ENCODE measurements at regions not wholly inside any gene's neighbourhood (a gene's known extent, or its start where the extent isn't known, plus 50 kb on each side); places are given as distances from the start of the nearest gene placed in this dataset.
"Not testable (repeated sequence)": the region's sequence is repeated elsewhere in the genome, so short reads cannot be mapped to it uniquely, and the experiment has no call there.

DNA sequence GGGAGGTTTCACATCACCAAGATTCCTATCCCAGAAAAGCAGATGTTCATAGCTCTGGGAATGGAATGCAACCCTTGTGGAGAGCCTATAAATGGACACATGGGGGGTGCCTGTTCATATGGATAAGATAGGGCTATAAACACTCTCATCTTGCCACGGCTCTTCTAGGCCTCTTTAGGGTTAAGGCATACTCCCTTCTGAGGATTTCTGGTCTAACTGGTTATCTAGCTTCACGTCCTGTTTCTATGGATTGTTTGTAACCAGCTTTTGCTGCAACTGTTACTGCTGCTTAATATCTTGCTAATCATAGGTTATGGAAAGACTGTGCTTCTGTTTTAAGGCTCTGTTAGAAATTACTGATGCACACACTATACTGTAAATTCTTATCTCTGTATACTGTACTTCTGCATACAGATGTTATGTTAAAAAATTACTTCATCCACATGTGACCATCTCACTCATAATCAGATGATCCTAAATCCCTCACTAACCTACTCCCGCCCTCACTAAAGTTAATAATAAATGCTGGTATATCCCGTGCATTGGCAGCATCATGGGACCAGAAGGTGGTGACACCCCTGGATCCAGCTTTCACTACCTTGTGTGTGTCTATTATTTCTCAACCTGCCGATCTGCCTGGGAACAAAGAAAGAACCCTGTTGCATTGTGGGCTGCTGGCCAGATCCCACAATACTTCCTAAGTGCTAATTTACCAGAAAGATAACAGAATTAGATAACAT lies 68.7 kb downstream of the PRKAB2 start:
- H3K4me3 ChIP-seq (ENCODE audit: low read depth, low read length); DNase-seq (ENCODE audit: low read depth): not testable (repeated sequence)

DNA sequence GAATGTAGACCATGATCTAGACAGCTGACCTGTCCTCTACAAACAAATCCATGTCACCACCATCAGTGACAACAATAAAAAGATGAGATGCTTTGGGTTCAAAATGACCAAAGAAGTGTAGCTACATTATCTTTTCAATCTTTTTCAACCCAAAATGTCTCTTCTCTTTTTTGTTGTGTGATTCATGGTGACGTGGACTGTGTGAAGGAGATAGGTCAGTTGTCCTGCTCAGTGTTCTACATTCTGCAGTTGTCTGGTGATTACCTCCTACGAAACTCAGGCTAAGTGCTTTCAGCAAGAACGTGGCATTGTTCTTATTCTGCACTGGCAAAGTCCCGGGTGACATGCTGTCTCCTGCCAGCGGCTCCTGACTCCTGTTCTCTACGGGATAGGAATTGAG lies 73.1 kb downstream of the PRKAB2 start:
- TF ChIP-seq, protein P1, sequence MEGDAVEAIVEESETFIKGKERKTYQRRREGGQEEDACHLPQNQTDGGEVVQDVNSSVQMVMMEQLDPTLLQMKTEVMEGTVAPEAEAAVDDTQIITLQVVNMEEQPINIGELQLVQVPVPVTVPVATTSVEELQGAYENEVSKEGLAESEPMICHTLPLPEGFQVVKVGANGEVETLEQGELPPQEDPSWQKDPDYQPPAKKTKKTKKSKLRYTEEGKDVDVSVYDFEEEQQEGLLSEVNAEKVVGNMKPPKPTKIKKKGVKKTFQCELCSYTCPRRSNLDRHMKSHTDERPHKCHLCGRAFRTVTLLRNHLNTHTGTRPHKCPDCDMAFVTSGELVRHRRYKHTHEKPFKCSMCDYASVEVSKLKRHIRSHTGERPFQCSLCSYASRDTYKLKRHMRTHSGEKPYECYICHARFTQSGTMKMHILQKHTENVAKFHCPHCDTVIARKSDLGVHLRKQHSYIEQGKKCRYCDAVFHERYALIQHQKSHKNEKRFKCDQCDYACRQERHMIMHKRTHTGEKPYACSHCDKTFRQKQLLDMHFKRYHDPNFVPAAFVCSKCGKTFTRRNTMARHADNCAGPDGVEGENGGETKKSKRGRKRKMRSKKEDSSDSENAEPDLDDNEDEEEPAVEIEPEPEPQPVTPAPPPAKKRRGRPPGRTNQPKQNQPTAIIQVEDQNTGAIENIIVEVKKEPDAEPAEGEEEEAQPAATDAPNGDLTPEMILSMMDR (IDR thresholded peaks at IDR 0.05; ENCODE audit: insufficient read depth, low read depth, low read length, missing control alignments) = no peak
- DNase-seq (ENCODE audit: low read depth) = no peak
- H3K4me3 ChIP-seq (ENCODE audit: low read depth, low read length) = no peak overlapping the region

DNA sequence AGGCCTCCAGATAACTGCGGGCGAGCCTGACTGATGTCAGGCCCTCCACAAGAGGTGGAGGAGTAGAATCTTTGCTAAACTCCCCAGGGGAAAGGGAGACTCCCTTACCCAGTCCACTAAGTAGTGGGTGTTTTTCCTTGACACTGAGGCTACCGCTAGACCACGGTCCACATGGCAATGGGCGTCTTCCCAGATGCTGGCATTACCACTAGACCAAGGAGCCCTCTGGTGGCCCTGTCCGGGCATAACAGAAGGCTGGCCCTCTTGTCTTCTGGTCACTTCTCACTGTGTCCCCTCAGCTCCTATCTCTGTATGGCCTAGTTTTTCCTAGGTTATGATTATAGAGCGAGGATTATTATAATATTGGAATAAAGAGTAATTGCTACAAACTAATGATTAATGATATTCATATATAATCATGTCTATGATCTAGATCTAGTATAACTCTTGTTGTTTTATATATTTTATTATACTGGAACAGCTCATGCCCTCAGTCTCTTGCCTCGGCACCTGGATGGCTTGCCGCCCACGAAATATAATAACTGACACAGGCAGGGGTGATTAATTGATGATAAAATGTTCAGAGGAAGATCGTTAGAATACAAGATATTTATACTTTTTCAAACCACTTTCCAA lies 73.8 kb downstream of the PRKAB2 start:
- DNase-seq (ENCODE audit: low read depth) = peak; percentile 21
- TF ChIP-seq, protein P1 (IDR thresholded peaks at IDR 0.05; ENCODE audit: insufficient read depth, low read depth, low read length, missing control alignments) = peak; percentile 46
- not testable (repeated sequence) for H3K4me3 ChIP-seq (ENCODE audit: low read depth, low read length)

DNA sequence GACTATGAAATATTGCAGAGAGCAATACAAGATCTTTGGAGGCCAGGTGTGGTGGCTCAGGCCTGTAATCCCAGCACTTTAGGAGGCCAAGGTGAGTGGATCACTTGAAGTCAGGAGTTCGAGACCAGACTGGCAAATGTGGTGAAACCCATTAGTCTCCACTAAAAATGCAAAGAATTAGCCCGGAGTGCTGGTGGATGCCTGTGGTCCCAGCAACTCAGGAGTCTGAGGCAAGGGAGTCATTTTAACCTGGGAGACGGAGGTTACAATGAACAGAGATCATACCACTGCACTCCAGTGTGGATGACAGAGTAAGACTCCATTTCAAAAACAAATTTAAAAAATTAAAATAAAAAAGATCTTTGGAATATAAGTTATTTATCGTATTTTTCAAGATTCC lies 76.6 kb downstream of the PRKAB2 start:
- TF ChIP-seq, protein P1 (IDR thresholded peaks at IDR 0.05; ENCODE audit: insufficient read depth, low read depth, low read length, missing control alignments) = no peak
- H3K4me3 ChIP-seq (ENCODE audit: low read depth, low read length) = no peak overlapping the region
- no peak for DNase-seq (ENCODE audit: low read depth)

DNA sequence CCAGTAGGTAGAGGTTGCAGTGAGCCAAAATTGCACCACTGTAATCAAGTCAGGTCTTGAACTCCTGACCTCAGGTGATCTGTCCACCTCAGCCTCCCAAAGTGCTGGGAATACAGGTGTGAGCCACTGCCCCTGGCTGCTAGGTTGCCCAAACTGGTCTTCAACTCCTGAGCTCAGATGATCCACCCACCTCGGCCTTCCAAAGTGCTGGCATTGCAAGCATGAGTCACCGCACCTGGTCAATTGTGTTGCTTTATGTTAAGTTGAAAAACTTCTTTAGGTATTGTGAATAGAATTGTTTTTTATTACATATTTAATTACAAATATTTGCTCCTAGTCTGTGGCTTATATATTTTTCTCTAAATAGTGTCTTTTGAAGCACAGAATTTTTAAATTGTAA lies 80.5 kb downstream of the PRKAB2 start:
- TF ChIP-seq, protein P1 (IDR thresholded peaks at IDR 0.05; ENCODE audit: insufficient read depth, low read depth, low read length, missing control alignments) = no peak
- H3K4me3 ChIP-seq (ENCODE audit: low read depth, low read length) = no peak overlapping the region
- DNase-seq (ENCODE audit: low read depth) = no peak

DNA sequence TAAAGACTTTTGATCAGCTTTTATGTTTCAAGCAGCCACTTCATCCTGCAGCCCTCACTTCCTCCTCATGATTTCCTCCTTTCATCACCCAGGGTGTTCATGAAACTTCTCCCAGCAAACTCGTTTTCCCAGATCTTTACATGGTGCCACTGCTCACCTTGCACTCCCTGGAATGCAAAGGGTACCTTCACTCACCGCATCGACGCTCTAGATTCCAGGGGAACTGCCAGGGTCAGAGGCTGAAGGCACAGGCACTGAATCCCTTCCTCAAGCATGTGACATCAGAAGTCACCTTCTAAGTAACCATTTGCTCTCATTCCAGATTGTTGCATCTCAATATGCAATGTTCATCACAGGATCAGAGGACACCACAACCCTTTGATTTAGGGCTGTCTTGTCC lies 82.8 kb downstream of the PRKAB2 start:
- H3K4me3 ChIP-seq (ENCODE audit: low read depth, low read length) = no peak overlapping the region
- TF ChIP-seq, protein P1 (IDR thresholded peaks at IDR 0.05; ENCODE audit: insufficient read depth, low read depth, low read length, missing control alignments) = no peak
- no peak for DNase-seq (ENCODE audit: low read depth)

DNA sequence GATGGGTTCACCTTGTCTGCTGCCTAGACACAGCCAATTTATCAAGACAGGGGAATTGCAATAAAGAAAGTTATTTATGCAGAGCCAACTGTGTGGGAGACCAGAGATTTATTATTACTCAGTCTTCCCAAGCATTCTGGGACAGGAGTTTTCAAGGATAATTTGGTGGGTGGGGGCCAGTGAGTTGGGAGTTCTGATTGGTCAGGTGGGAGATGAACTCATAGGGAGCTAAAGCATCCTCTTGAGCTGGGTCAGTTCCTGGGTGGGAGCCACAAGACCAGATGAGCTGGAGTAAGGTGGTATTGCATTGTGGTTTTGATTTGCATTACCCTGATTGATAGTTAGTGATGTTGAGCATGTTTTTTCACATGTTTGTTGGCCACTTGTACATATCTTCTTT lies 86.1 kb downstream of the PRKAB2 start:
- no peak for DNase-seq (ENCODE audit: low read depth)
- TF ChIP-seq, protein P1 (IDR thresholded peaks at IDR 0.05; ENCODE audit: insufficient read depth, low read depth, low read length, missing control alignments) = no peak
- no peak overlapping the region for H3K4me3 ChIP-seq (ENCODE audit: low read depth, low read length)

All from GM12865 (cell line).